Epithelial cell of proximal tubule (primary cell): ENCODE measurements at regions not wholly inside any gene's neighbourhood (a gene's known extent, or its start where the extent isn't known, plus 50 kb on each side); places are given as distances from the start of the nearest gene placed in this dataset.
A peak's percentile ranks its signal among the peaks of the same experiment; 100 is the strongest.

Experiments
- DNase-seq: peaks from one replicate; pipeline ENCODE4 v3.0.0-alpha.2; 2011; ENCODE audit warnings: low read depth
- H3K4me3 ChIP-seq: 2 replicates; pipeline ENCODE4 v1.5.1; 2011; ENCODE audit warnings: low read depth, mild to moderate bottlenecking, low read length
- CTCF ChIP-seq: conservative IDR thresholded peaks from 2 replicates; pipeline ENCODE4 v1.5.1; 2012; ENCODE audit warnings: low read depth, mild to moderate bottlenecking, low read length

DNA sequence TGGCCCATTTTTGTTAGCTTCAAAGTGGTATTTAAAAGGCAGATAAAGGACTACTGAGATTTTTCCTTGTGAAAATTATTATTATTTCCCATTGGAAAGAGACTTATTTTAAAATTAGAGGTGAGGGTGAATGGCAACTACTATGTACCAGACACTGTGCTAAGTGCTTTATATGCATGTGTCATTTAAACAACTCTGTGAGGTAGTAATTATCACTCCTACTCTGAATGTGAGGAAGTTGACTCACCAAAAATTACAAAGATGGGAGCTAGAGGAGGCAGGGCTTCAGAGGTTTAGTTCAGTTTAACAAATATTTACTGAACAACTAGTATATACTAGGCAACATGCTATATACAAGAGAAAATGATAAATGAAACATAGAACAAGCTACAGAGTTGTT, 78.2 kb downstream of the MSL3 start:
- no peak for DNase-seq
- no peak for TF ChIP-seq CTCF
- no peak overlapping the region for H3K4me3 ChIP-seq

DNA sequence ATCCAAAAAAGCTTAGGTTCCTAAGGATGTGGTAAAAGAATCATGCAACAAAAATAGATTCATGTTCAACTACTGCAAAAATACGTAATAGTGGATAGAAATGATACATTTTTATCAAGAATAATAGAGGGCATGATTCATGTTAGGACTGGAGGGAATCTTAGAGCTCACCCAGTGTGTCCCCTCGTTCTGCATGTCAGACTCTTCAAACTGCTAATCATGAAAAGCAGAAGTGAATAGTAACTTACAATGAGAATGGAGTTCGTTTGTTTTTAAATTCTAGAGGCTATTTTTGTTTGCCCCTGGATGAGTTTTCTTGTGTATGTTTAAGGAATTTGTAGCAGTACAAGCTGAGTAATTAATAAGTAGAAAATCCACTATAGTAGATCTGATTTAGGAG, 79.4 kb downstream of the MSL3 start:
- no peak for DNase-seq
- H3K4me3 ChIP-seq = no peak overlapping the region
- no peak for TF ChIP-seq CTCF

DNA sequence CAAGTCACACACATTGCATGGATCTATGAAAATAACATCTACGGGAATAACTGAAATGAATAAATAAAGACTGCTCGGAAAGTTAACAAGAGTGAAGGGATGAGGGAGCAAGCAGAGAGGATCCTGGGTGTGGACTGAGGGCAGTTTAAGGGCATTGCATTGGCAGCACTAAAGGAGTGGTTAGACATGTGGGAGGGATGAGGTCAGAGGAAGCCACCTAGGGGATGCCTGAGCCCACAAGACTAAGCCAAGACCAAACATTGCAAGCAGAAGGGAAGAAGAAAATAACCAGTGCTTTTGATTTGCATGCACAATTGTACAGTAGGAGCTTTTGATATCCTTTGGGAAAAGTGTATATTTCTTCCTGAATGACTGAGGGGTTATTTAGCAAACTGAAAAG, 106.1 kb downstream of the MSL3 start:
- no peak overlapping the region for H3K4me3 ChIP-seq
- TF ChIP-seq CTCF = no peak
- DNase-seq = no peak

DNA sequence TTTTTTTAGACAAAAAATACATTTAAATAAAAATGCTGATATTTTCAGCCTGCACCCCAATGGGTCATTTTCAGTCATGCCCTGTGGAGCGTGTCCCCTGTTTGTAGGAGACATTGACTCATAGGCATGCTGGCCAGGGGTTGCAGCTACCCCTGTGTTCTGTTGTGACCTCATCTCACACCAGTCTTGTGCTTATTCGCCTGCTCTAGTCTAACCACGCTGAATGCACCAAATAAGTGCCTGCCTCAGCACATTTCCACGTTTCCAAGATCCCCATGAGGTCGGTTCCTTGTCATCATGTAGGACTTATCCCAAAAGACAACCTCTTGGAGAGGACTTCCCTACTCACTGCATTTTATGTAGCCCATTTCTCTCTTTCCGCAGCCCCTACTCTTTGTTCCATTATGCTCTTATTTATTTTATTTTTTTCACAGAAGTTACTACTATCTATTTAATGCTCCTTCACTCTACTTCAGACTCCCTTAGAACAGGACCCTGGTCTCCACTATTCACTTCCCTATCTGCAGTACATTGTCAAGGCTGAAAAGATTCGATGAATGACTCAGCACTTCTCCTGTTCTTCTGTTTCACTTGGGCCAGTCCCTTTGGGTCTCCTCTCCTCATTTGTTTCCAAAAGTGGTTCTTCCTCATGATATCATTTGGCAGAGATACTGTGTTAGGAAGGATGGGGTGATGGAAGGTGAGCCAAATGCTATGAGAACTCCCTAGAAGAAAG, 109.7 kb downstream of the MSL3 start:
- no peak for TF ChIP-seq CTCF
- DNase-seq = peak; percentile 13
- no peak overlapping the region for H3K4me3 ChIP-seq

DNA sequence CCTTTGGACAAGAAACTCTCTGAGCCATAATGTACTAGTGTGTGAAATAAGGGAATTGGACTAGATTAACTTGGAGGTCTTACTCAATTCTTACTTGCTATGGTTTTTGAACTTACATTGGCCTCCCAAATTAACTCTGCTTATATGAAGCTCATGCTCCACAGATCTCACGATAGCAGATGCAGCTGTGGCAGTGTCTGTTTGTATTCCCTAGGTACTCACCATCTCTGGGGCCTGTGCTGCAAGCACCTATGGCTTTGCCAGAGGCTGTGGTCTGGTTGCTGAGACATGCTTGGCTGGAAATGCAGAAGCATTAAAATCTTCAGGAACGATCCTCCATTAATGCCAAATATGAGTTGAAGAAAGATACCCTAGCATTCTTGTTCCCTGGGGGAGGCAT, 112.8 kb downstream of the MSL3 start:
- no peak for TF ChIP-seq CTCF
- no peak for DNase-seq

DNA sequence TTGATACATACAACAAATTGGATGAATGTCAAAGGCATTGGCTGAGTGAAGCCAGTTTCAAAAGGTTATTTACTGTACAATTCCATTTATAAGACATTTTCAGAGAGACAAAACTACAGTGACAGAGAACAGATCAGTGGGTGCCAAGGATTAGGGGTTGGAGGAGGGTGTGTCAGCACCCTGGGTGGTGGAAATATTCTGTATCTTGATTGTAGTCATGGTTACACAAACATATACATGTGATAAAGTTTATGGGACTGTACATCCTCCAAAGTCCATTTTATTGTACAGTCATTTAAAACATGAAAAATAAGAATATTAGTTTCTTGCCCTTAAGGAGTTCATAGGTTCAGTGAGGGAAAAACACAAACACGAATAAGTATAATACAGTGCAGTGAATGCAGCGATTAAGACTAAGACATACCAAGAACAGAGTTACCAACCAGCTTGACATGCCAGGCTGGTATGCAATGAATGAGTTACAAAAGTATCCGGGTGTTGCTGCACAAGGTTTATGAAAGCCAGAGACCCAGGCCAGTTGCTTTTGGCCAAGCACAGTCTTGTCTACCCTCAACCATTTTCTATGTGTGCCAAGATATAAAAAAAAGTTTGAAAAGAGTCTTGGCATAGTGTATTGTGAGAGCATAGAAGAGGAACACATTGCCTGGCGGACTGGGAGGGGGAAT, 123.6 kb downstream of the MSL3 start:
- no peak overlapping the region for H3K4me3 ChIP-seq
- no peak for DNase-seq
- no peak for TF ChIP-seq CTCF

More for the DNA sequence above, 112.8 kb downstream of the MSL3 start:
- H3K4me3 ChIP-seq = no peak overlapping the region

GRCh38 chrX:11886745-11887144, 128.7 kb downstream of the MSL3 start:
- no peak overlapping the region for H3K4me3 ChIP-seq
- peak; percentile 51 for DNase-seq
- TF ChIP-seq CTCF = no peak
